Hepatic stellate cell (primary cell): ENCODE measurements at regions not wholly inside any gene's neighbourhood (a gene's known extent, or its start where the extent isn't known, plus 50 kb on each side); places are given as distances from the start of the nearest gene placed in this dataset.
"Not testable (repeated sequence)": the region's sequence is repeated elsewhere in the genome, so short reads cannot be mapped to it uniquely, and the experiment has no call there.

Experiments
- DNase-seq: peaks from one replicate; pipeline ENCODE4 v3.0.0; 2011; ENCODE audit warnings: low spot score

DNA sequence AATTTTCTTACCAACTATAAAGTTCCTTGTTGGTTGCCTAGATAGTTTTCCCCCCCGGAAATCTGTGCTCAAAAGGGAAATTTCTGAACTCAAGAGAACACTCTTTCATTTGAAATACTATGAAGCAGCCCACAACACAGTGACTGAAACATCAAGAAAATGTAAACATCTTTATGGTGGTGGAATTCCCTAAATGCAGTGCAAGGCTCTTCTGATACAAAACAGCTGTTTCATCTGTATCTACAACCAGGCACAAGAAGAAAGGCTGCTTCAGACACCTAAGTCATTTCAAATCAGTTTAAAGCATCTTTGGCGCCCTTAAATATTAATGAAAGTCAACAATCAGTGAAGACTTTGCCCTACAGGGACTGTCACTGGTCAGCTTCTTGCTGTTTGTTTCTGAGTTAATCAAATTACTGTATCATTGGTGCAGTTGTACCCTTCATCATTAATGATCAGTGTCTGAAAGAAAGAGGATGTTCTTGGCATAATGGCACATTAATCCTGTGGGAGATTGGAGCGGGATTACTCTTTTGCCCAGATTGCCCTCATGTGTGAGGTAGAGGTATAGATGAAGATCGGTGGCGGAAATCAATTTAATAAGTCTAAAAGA lies 947.0 kb downstream of the NR2F1-AS1 start:
- DNase-seq: no peak

DNA sequence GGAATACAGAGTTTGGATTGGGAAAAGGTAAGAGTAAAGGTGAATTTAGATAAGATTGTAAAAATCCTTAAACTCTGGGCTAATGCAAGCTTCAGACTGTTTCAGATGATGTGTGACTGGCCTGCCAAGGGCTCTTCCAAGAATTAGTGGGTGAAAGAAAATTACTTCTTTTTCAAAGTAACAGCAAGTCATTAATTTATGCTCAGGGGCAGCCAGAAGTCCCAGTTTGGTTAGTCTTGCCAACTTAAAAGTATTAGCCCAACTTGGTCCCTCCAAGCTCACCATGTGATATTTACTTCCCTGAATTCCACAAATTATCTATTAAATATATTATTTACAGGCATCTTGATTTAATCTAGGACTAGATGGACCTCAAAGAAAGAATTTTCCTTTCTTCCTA lies 947.8 kb downstream of the NR2F1-AS1 start:
- DNase-seq: no peak

- not testable (repeated sequence) for DNase-seq
Measured at GRCh38 chr5:92631237-92631701, 949.8 kb downstream of the NR2F1-AS1 start.

DNA sequence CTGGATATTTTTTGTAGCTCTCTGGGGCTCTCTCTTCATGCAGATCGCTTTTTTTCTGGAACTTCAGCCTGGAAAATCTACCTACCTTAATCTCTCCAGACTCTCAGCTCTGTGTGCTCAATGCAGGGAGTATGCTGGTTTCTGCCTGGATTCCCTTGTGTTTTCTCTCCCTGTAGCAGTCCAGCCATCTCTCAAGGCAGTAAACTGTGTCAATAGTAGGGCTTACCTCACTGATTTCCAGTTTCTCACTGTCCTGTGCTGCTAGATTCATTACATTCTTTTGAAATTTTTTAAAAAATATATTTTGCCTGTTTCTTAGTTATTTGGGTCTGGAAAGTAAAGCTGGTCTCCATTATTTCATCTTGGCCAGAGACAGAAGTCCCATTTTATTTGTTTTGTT lies 951.4 kb downstream of the NR2F1-AS1 start:
- DNase-seq: no peak

DNA sequence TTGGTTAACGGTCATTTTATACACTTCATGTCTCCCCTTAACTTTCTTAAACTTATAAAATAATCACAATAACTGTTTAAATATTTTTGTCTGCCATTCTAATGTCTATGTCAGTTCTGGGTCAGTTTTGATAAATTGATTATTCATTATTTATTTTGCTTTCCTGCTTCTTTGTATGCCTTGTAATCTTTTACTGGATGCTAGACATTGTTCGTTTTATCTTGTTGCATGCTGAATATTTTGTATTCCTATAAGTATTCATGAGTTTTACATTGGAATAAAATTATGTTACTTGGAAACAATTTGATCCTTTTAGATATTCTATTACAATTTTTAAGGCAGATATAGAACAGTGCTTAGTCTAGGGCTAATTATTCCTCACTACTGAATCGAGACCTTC lies 952.0 kb downstream of the NR2F1-AS1 start:
- DNase-seq: no peak

GRCh38 chr5:92627186-92627585 lies 953.8 kb downstream of the NR2F1-AS1 start:
- DNase-seq: no peak

DNA sequence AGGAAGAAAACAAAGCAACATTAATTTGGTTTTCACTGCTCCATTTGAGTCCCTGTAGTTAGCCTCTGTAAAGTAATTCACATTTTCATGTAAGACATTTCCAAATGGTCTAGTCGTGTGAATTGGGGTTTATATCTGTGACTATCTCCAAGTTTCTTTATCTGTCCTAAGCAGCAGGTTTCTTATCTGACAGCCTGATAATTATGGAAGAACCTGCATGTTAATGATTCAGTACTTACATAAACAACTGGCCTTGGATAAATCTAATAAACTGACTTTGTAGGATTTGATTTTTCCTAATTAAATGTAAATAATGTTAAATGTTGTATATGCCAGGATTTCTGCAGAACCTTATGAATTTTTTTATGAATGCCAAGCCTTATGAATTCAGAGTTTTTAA lies 964.9 kb downstream of the NR2F1-AS1 start:
- DNase-seq: no peak

- no peak for DNase-seq
Measured at GRCh38 chr5:92613546-92613945, 967.5 kb downstream of the NR2F1-AS1 start.

DNA sequence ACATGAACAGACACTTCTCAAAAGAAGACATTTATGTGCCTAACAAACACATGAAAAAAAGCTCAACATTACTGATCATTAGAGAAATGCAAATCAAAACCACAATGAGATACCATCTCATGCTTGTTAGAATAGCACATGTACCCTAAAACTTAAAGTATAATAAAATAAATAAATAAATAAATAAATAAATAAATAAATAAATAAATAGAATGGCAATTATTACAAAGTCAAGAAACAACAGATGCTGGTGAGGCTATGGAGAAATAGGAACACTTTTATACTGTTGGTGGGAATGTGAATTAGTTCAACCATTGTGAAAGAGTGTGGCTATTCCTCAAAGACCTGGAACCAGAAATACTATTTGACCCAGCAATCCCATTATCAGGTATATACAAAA lies 970.6 kb downstream of the NR2F1-AS1 start:
- DNase-seq: not testable (repeated sequence)

- DNase-seq: no peak
Measured at GRCh38 chr5:92605591-92605990, 975.4 kb downstream of the NR2F1-AS1 start.

- DNase-seq: no peak
Measured at GRCh38 chr5:92599217-92599810, 981.7 kb downstream of the NR2F1-AS1 start.

DNA sequence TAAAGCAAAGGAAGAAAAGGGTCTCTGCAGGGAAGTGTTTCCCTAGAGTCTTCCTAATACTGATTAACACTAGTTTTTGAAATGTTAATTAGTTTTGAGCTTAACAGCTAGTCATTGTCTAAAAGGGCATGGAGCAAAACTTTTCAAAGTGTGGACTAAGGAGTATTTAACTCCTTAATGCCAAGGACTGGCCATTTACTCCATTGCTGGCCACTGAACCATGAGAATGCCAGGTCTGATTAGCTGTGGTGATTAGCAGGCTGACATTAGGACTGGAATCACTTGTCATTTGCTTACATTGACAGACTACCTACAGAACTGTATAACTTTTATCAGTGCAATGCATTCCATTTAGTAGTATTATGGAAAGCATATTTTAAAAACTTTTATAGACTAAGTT lies 987.0 kb downstream of the NR2F1-AS1 start:
- no peak for DNase-seq

DNA sequence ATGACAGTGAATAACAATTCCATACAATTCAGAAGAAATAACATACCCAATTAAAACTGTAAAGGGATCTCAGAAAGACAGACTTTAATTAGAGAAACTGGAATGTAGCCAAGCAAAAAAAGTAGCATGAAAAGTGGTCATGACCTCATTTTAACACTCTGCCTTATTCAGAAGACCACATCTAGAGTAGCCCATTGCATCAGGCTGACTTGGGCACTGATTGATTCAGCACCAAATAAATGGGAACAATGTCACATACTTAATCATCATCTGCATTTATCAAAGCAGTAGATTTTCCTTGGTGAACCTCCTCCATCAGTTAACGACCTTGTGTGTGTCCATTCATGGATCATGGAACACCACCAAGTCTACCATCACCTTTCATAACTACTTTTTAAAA lies 992.1 kb downstream of the NR2F1-AS1 start:
- no peak for DNase-seq

GRCh38 chr5:92581690-92582089 lies 999.3 kb downstream of the NR2F1-AS1 start:
- no peak for DNase-seq

DNA sequence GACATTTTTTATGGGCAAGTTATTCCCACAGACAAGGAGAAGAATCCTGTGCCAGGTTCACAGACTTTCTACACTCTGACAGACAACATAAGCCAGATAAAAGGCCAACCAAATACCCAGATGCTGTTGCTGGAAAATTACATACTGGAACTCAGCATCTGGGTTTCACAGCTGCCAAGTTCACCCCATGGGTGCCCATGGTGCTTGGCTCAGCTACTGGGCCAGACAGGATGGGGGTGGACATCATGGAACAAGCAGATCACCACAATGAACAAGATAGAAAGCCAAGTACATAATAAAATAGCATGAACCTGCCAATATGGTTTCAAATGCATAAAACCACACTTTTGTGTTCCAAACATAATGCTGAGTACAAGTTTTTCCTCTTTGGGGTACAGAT lies 999.8 kb downstream of the NR2F1-AS1 start:
- no peak for DNase-seq

- no peak for DNase-seq
Measured at GRCh38 chr5:92580814-92581213, 1000.2 kb downstream of the NR2F1-AS1 start.

GRCh38 chr5:92574023-92574422 lies 1007.0 kb downstream of the NR2F1-AS1 start:
- no peak for DNase-seq

DNA sequence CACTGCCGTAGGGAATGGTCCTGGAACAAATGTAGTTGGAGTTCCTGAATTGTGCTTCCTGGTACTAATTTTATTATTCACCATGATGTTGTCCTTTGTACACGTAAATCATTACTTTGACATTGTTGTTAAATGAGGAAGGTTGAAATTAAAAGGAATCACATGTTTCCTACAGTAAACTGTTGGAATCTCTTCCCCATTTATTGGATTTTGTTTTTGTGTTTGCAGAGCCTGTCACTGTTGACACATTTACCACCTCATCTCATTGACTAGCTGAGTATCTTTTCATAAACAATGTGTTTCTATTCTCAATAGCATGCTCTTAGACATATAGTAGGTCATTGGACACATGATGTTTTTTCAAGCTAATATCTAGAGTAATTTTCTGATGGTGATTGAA lies 1012.5 kb downstream of the NR2F1-AS1 start:
- DNase-seq: no peak

GRCh38 chr5:92567831-92568450 lies 1013.1 kb downstream of the NR2F1-AS1 start:
- DNase-seq: no peak

DNA sequence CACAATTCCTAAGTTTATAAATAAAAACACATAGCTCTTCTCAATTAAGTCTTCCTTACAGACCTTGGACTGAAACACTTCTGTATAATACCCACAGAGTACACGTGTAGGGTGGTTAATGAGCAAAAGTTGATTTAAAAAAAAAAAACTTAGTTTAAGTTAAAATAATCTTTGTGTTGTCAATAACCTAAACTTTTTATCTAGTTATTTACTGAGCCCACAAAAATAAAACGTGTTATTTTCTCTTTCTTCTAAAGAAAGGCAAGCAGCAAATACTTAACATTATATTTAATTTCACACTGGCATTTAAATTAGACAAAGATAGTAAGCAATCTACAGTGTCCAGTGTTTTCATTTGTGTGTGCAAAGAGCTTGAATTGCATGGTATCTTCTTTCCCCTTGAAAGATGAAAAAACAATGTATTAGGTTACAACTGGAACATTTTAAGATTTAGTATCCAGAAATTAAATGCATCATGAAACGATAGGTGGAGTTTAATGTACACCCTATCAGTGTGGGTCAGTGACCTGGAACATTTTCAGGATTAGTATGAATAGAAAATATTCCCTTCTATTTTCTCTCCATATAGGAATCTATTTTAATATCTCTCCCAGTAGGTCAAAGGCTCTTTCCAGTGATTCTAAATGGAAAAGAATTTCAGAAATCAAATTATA lies 1014.8 kb downstream of the NR2F1-AS1 start:
- DNase-seq: no peak

GRCh38 chr5:92565673-92566072 lies 1015.3 kb downstream of the NR2F1-AS1 start:
- no peak for DNase-seq

GRCh38 chr5:92562065-92562464 lies 1019.0 kb downstream of the NR2F1-AS1 start:
- DNase-seq: no peak

GRCh38 chr5:92561411-92561959 lies 1019.5 kb downstream of the NR2F1-AS1 start:
- no peak for DNase-seq
